SHP77 treated with DMSO at 0.1 percent for 48 hours (cell line): ENCODE measurements at regions not wholly inside any gene's neighbourhood (a gene's known extent, or its start where the extent isn't known, plus 50 kb on each side); places are given as distances from the start of the nearest gene placed in this dataset.
A peak's percentile ranks its signal among the peaks of the same experiment; 100 is the strongest.

ENCODE experiments used
- DNase-seq: peaks from one replicate; lab custom pipeline; 2025; lab: John Stamatoyannopoulos, UW

GRCh38 chr18:34075963-34076860 is 148.5 kb downstream of the NOL4 start:
- no peak for DNase-seq

- no peak for DNase-seq
These were observed 163.5 kb downstream of the NOL4 start for GRCh38 chr18:34061226-34061625.

- DNase-seq, result no peak
These were observed 169.5 kb downstream of the NOL4 start for GRCh38 chr18:34055227-34055626.

GRCh38 chr18:34050661-34051060 is 174.1 kb downstream of the NOL4 start:
- no peak for DNase-seq

- no peak for DNase-seq
These were observed 175.2 kb downstream of the NOL4 start for GRCh38 chr18:34049511-34049910.

GRCh38 chr18:34048423-34048822 is 176.3 kb downstream of the NOL4 start:
- DNase-seq, result no peak

GRCh38 chr18:34042423-34043146 is 182.1 kb downstream of the NOL4 start:
- no peak for DNase-seq

GRCh38 chr18:34039611-34040010 is 185.1 kb downstream of the NOL4 start:
- DNase-seq, result no peak

GRCh38 chr18:34039201-34039600 is 185.5 kb downstream of the NOL4 start:
- DNase-seq, result no peak

GRCh38 chr18:34038086-34038485 is 186.6 kb downstream of the NOL4 start:
- no peak for DNase-seq

GRCh38 chr18:34033968-34034367 is 190.7 kb downstream of the NOL4 start:
- no peak for DNase-seq

- DNase-seq, result no peak
These were observed 192.9 kb downstream of the NOL4 start for GRCh38 chr18:34031810-34032209.

GRCh38 chr18:34028324-34028723 is 196.4 kb downstream of the NOL4 start:
- DNase-seq, result no peak

GRCh38 chr18:34025191-34025801 is 199.4 kb downstream of the NOL4 start:
- DNase-seq, result no peak

- DNase-seq, result no peak
These were observed 201.2 kb downstream of the NOL4 start for GRCh38 chr18:34023471-34023870.

GRCh38 chr18:34018336-34018735 is 206.4 kb downstream of the NOL4 start:
- DNase-seq, result no peak

GRCh38 chr18:34003687-34004086 is 221.0 kb downstream of the NOL4 start:
- DNase-seq, result no peak

- no peak for DNase-seq
These were observed 222.6 kb downstream of the NOL4 start for GRCh38 chr18:34002130-34002529.

GRCh38 chr18:34001376-34001775 is 223.3 kb downstream of the NOL4 start:
- no peak for DNase-seq

- DNase-seq, result no peak
These were observed 237.5 kb downstream of the NOL4 start for GRCh38 chr18:33987206-33987605.

GRCh38 chr18:33983126-33983525 is 241.6 kb downstream of the NOL4 start:
- DNase-seq, result no peak

- DNase-seq, result peak; percentile 2
These were observed 264.3 kb downstream of the NOL4 start for GRCh38 chr18:33960417-33960816.

- no peak for DNase-seq
These were observed 265.1 kb downstream of the NOL4 start for GRCh38 chr18:33959609-33960008.
